Peyer's patch (tissue), 4 donors: ENCODE measurements at regions not wholly inside any gene's neighbourhood (a gene's known extent, or its start where the extent isn't known, plus 50 kb on each side); places are given as distances from the start of the nearest gene placed in this dataset.

ENCODE experiments used
- POLR2A ChIP-seq, 2 donors: fragments of 450-650 bp; IDR thresholded peaks; one replicate each; pipeline ENCODE4 v1.5.1; 2017; ENCODE audit warnings: antibody characterized with exemption in 2 of 2, mild to moderate bottlenecking in 2 of 2, moderate library complexity in 2 of 2
- TF ChIP-seq, protein P1 (sequence below), 6 experiments: fragments of 450-650 bp in 4 of 6; fragments of 200-600 bp in 2 of 6; sonication (generic) in 1 of 6; IDR thresholded peaks; one replicate each; pipeline ENCODE4 v1.5.1; 2017 to 2019; ENCODE audit warnings: antibody characterized with exemption in 6 of 6, mild to moderate bottlenecking in 3 of 6, moderate library complexity in 1 of 6

DNA sequence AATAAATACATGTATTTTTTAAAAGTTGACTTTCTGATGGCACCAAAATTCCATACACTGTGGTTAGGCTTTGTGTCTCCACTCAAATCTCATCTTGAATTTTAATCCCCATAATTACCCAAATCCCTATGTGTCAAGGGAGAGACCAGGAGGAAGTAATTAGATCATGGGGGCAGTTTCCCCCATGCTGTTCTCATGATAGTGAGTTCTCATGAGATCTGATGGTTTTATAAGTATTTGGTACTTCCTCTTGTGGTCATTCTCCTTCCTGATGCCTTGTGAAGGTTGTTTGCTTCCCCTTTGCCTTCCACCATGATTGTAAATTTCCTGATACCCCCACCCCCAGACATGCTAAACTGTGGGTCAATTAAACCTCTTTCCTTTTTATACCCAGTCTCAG, 1218.4 kb upstream of the PRMT6 start:
- no peak for TF ChIP-seq POLR2A (IDR thresholded peaks at IDR 0.05)
- TF ChIP-seq, protein P1, sequence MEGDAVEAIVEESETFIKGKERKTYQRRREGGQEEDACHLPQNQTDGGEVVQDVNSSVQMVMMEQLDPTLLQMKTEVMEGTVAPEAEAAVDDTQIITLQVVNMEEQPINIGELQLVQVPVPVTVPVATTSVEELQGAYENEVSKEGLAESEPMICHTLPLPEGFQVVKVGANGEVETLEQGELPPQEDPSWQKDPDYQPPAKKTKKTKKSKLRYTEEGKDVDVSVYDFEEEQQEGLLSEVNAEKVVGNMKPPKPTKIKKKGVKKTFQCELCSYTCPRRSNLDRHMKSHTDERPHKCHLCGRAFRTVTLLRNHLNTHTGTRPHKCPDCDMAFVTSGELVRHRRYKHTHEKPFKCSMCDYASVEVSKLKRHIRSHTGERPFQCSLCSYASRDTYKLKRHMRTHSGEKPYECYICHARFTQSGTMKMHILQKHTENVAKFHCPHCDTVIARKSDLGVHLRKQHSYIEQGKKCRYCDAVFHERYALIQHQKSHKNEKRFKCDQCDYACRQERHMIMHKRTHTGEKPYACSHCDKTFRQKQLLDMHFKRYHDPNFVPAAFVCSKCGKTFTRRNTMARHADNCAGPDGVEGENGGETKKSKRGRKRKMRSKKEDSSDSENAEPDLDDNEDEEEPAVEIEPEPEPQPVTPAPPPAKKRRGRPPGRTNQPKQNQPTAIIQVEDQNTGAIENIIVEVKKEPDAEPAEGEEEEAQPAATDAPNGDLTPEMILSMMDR (IDR thresholded peaks at IDR 0.05) = no peak
